GM21447 (cell line): ENCODE measurements at regions not wholly inside any gene's neighbourhood (a gene's known extent, or its start where the extent isn't known, plus 50 kb on each side); places are given as distances from the start of the nearest gene placed in this dataset.

Experiments used
- ATAC-seq: cut with Tn5 transposase; IDR thresholded peaks from one replicate; pipeline ENCODE4 v1.9.1; 2021; ENCODE audit not compliant: unreplicated experiment

- ATAC-seq, result no peak
Measured at GRCh38 chr3:96012939-96013338, 801.5 kb upstream of the EPHA6 start.

- ATAC-seq, result no peak
Measured at GRCh38 chr3:96017556-96017955, 796.8 kb upstream of the EPHA6 start.

DNA sequence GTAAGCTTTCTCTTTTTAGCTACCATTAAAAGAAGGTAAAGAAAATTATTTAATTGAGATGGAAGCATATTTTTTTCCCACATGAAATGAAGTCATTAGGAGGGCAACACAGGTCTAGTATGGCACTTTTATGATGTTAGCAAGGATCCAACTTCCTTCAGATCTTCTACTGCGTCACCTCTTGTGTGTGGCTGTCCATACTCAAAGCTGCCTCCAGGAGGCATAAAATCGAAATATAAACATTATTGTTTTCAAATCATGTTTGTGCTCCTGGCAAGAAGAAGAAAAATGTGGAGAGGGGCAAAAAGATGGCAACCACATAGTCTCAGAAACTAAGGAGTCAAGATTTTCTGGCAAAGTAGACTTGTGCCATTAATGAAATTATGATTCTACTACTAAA lies 791.7 kb upstream of the EPHA6 start:
- ATAC-seq, result no peak

- no peak for ATAC-seq
Measured at GRCh38 chr3:96027718-96028117, 786.7 kb upstream of the EPHA6 start.

- no peak for ATAC-seq
Measured at GRCh38 chr3:96039632-96040031, 774.8 kb upstream of the EPHA6 start.

DNA sequence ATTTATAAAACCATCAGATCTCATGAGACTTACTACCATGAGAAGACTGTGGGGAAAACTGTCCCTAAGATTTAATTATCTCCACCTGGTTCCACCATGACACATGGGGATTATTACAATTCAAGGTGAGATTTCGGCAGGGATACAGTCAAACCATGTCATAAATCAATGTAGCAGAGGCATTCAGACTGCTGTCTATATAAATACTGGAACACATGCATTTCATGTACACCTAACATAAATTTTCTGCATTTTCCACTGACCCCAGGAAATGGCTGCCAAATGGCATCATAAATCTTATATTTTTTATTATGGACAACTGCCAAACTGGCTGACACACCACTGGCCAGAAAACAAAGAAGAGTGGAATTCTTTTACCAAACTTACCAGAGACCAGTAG lies 755.1 kb upstream of the EPHA6 start:
- ATAC-seq, result no peak

- no peak for ATAC-seq
Measured at GRCh38 chr3:96069065-96069464, 745.3 kb upstream of the EPHA6 start.

DNA sequence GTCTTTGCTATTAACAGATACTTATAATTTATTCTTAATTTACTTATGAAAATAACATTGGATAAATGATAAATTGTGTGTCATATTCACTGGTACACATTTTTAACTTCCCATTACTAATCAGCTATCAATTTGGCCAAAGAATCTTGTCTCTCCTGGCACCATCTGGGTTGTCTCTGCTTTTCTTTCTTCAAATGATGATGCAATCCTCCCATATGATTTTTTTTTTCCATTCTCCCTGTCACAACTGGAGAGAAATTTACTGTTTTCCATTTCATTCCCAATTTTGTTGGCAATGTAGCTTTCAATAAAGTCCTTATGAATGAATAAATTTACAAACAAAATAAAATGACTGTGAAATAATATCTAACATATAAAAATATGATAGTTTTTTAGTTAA lies 743.7 kb upstream of the EPHA6 start:
- ATAC-seq, result no peak

- ATAC-seq, result no peak
Measured at GRCh38 chr3:96071097-96071496, 743.3 kb upstream of the EPHA6 start.

- no peak for ATAC-seq
Measured at GRCh38 chr3:96072226-96072625, 742.2 kb upstream of the EPHA6 start.

DNA sequence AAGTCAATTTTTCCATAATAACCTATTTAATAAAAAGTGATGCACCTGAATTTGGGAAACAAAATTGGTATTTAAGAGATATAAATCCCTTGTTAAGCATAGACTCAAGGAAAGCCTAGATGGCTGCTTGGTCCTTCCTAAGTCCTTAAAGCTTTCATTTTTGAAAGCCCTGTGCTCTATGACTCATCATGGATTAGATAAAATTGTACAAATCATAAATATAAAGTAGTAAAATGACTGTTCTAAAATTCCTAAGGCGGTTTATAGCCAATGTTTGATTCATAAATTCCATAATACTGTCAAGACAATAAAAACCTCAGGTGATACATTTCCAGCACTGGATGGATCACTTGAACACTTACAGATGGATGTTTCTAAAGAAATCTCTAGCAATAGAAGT lies 730.8 kb upstream of the EPHA6 start:
- no peak for ATAC-seq

DNA sequence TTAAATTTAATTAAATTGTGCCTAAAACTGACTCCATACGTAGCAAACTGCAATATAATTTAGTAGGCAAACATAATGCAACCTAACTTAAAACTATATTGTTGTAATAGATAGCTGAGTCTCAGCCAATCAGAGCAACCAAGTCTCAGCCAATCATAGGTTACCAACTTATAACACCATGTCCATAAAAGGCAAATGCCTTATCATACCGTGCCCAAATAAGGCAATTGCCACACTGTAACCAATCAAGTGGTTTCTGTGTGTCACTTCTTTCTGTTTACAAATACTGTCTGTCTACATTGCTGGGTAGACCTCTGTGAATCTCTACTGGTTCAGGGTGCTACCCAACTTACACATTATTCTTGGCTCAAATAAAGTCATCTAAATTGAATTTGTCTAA lies 728.4 kb upstream of the EPHA6 start:
- ATAC-seq, result no peak

DNA sequence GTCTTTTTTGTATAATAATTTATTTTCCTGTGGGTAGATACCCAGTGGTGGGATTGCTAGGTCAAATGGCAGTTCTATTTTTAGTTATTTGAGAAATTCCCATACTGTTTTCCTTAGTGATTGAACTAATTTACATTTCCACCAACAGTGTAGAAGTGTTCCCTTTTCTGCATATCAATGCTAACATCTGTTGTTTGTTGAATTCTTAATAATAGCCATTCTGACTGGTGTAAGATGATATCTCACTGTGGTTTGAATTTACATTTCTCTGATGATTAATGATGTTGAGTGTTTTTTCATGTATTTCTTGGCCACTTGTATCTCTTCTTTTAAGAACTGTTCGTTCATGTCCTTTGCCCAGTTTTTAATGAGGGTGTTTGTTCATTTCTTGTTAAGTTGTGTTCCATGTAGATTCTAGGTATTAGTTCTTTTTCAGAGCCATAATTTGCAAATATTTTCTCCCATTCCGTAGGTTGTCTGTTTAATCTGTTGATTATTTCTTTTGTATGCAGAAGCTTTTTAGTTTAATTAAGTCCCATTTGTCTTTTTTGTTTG lies 713.3 kb upstream of the EPHA6 start:
- ATAC-seq, result no peak

GRCh38 chr3:96106701-96107100 lies 707.7 kb upstream of the EPHA6 start:
- ATAC-seq, result no peak
